Heart right ventricle (tissue), 16 donors: ENCODE measurements at regions not wholly inside any gene's neighbourhood (a gene's known extent, or its start where the extent isn't known, plus 50 kb on each side); places are given as distances from the start of the nearest gene placed in this dataset.

Experiments used
- ATAC-seq, 8 donors: fragments of 200-7000 bp; cut with Tn5 transposase; one replicate each; pipeline ENCODE4 v1.9.1; 2020; ENCODE audit warnings: mild to moderate bottlenecking in 8 of 8, moderate library complexity in 8 of 8, moderate number of reproducible peaks in 1 of 8
- DNase-seq, 2 donors: peaks; one replicate each; pipeline ENCODE4 v3.0.0-alpha.2; 2020
- H3K27ac ChIP-seq, 10 donors: fragments of 200-600 bp; sonication (generic) in 2 of 10; one replicate each; pipeline versions ENCODE4 v1.5.0 to v1.8.0; 2020 to 2022; ENCODE audit warnings: mild to moderate bottlenecking in 3 of 10
- H3K27me3 ChIP-seq, 7 donors: fragments of 200-600 bp; one replicate each; pipeline ENCODE4 v1.8.0; 2021 to 2022; ENCODE audit warnings: mild to moderate bottlenecking in 2 of 7
- H3K36me3 ChIP-seq, 9 donors: fragments of 200-600 bp; sonication (generic) in 1 of 9; one replicate each; pipeline versions ENCODE4 v1.5.0 to v1.8.0; 2020 to 2022; ENCODE audit warnings: mild to moderate bottlenecking in 2 of 9
- H3K4me1 ChIP-seq, 9 donors: fragments of 200-600 bp; sonication (generic) in 1 of 9; one replicate each; pipeline versions ENCODE4 v1.5.0 to v1.8.0; 2020 to 2022; ENCODE audit warnings: mild to moderate bottlenecking in 4 of 9
- H3K4me3 ChIP-seq, 10 donors: fragments of 200-600 bp; sonication (generic) in 2 of 10; one replicate each; pipeline versions ENCODE4 v1.5.0 to v1.8.0; 2020 to 2022; ENCODE audit warnings: mild to moderate bottlenecking in 7 of 10, moderate library complexity in 2 of 10
- H3K9me3 ChIP-seq, 11 donors: fragments of 200-600 bp in 10 of 11; sonication (generic) in 2 of 11; one replicate each; pipeline versions ENCODE4 v1.5.0 to v1.8.0; 2013 to 2022; ENCODE audit warnings: mild to moderate bottlenecking in 2 of 11, control low read depth in 1 of 11, moderate library complexity in 1 of 11
- WGBS, 2 donors: extraction: QIAGEN DNeasy Blood & Tissue Kit; methylation state at CpG; one replicate each; pipeline ENCODE4 v1.1.7; 2013; ENCODE audit warnings: inconsistent platforms in 1 of 2; 5-methylcytosine and 5-hydroxymethylcytosine counted together
- intact Hi-C, 10 donors: fragments of 100-400 bp; cut with DNase I; formaldehyde crosslinking; loops; one replicate each; pipeline versions ENCODE4 v1.11.1 to v1.14.2; 2022
- TF ChIP-seq, protein P1 (sequence below), 9 donors: fragments of 200-600 bp; sonication (generic) in 2 of 9; IDR thresholded peaks; one replicate each; pipeline versions ENCODE4 v1.5.0 to v1.8.0; 2021 to 2022; ENCODE audit warnings: antibody characterized with exemption in 9 of 9, mild to moderate bottlenecking in 5 of 9, moderate library complexity in 1 of 9
- donor health status: Arrhythmogenic right ventricular cardiomyopathy.
- donor health status: ischemic (EF 13 %, LVEDD 7.1; RV severe dilation, severe dysfunction).
- donor health status: healthy with polysubstance abuse.
- donor health status: DM: no; HTN: yes; CAD: no.
- donor health status: DM: no; HTN: no; CAD: no.
- donor health status: ischemic (EF 25% LVEDD 6.9; RV normal size, moderate dysfunction).
- donor health status: ischemic (EF 25% LVEDD 5.7; RV mildly dilated, moderate dysfunction).
- donor health status: healthy.
- donor health status: DM: yes; HTN: yes; CAD: no.
- donor health status: Ischemic cardiomyopathy.
- donor health status: ischemic (EF 35%, LVEDD 5.7; RV mildly dilated, moderate dysfunction).
- donor health status: nonischemic (EF 11% LVEDD 7.7; RV severe dilation, severe dysfunction).
- donor health status: DM: yes; HTN: yes; CAD: no.
- donor health status: PGD.
- donor health status: ischemic (EF 29% LVEDD 5.4; RV normal size, mild dysfunction).
- donor health status: nonischemic (EF 23%, LVEDD 6.1; RV moderate dilation, normal function).

DNA sequence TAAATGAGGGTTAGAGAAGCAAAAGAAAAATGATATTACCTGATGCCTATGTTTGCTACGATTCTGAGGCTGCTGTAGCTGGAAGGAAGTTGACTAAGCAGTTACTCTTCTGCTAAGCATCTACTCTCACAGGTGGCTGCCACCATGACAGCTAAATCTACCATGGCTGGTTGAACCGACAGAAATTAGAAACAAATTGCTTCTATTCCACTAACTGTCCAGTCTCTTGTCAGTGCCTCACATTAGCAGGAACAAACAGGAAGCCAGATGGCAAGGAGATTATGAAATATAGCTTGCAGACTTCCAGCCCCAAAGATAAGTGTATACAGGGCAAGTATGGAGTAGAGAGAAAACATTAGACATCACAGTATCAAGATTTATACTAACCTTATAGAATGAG is 59.4 kb upstream of the TMEM200A start:
- no peak for ATAC-seq
- TF ChIP-seq, protein P1, sequence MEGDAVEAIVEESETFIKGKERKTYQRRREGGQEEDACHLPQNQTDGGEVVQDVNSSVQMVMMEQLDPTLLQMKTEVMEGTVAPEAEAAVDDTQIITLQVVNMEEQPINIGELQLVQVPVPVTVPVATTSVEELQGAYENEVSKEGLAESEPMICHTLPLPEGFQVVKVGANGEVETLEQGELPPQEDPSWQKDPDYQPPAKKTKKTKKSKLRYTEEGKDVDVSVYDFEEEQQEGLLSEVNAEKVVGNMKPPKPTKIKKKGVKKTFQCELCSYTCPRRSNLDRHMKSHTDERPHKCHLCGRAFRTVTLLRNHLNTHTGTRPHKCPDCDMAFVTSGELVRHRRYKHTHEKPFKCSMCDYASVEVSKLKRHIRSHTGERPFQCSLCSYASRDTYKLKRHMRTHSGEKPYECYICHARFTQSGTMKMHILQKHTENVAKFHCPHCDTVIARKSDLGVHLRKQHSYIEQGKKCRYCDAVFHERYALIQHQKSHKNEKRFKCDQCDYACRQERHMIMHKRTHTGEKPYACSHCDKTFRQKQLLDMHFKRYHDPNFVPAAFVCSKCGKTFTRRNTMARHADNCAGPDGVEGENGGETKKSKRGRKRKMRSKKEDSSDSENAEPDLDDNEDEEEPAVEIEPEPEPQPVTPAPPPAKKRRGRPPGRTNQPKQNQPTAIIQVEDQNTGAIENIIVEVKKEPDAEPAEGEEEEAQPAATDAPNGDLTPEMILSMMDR (IDR thresholded peaks at IDR 0.05) = no peak
- DNase-seq = no peak

DNA sequence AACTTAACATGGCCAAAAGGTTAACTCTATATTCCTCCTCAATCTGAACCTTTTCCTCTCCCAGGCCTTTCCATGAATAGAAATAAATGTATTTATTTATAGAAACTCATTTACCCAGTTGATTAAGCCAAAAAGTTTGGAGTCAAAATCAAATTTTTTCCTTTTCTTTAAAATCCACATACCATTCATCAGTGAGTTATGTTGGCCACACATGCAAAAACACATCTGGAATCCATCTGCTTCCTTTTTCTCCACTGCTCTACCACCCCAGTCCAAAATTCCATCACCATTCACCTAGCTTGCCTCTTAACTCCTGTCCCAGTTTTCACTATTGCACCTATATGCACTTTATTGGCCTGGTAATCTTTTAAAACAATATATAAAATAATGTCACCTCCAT is 62.4 kb upstream of the TMEM200A start:
- ATAC-seq (no peak), DNase-seq (no peak)
- Histone ChIP-seq H3K27me3 (no peaks in the 10 kb centered on the region), H3K27ac (no peak overlapping the region), H3K4me1 (no peaks in the 10 kb centered on the region), H3K9me3 (peaks cover 0 to 4% (median 0%) of the 10 kb centered on the region in 11 donors), H3K4me3 (no peak overlapping the region), H3K36me3 (no peaks in the 10 kb centered on the region)
- intact Hi-C loops = no loop called here
- TF ChIP-seq, protein P1 (IDR thresholded peaks at IDR 0.05) = no peak

More for the DNA sequence above, 59.4 kb upstream of the TMEM200A start:
- no peak overlapping the region for H3K4me3 ChIP-seq
- H3K4me1 ChIP-seq = no peaks in the 10 kb centered on the region
- 51 to 56% methylated on average over 2 of the region's 2 CpGs for WGBS, 2 donors
- no peak overlapping the region for H3K27ac ChIP-seq
- no peaks in the 10 kb centered on the region for H3K27me3 ChIP-seq
- no peaks in the 10 kb centered on the region for H3K36me3 ChIP-seq
- peaks cover 0 to 4% (median 0%) of the 10 kb centered on the region in 11 donors for H3K9me3 ChIP-seq
- intact Hi-C loops = no loop called here

DNA sequence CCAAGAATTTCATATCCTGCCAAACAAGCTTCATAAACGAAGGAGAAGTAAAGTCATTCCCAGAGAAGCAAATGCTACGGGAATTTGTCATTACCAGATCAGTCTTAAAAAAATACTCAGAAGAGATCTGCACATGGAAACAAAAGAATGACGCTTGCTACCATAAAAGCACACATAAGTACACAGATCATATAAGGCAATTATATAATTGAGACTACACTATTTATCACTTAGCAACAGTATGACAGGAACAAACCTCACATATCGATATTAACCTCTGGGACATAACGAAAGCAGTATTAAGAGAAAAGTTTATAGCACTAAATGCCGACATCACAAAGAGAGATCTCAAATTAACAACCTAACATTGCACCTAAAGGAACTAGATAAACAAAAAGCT is 67.6 kb upstream of the TMEM200A start:
- no peaks in the 10 kb centered on the region for H3K36me3 ChIP-seq
- WGBS, 2 donors = 87 to 88% methylated on average over 6 of the region's 6 CpGs
- ATAC-seq = no peak
- peaks cover 0 to 6% (median 0%) of the 10 kb centered on the region in 7 donors for H3K27me3 ChIP-seq
- DNase-seq = no peak
- intact Hi-C loops = no loop called here
- H3K4me3 ChIP-seq = no peak overlapping the region
- TF ChIP-seq, protein P1 (IDR thresholded peaks at IDR 0.05) = no peak
- H3K9me3 ChIP-seq = peaks cover 0 to 16% (median 0%) of the 10 kb centered on the region in 11 donors
- no peaks in the 10 kb centered on the region for H3K4me1 ChIP-seq
- H3K27ac ChIP-seq = no peak overlapping the region

DNA sequence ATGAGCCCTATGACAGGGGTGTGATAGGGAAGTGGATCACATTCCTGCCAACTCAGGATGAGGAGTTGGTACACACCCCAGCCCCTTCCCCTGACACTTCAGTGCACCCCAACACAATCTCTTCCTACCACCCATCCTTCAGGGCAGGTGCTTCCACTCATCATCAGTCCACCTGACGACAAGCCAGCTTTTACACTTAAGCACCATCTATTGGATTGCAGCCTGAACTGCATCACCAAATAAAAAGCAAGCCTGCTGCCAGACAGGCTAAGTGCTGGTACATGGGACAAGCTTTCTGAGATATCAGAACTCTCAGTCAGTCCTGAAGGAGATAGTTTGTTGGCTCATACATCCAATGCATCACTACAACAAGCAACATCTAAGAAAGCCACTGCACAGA is 69.0 kb upstream of the TMEM200A start:
- intact Hi-C loops = no loop called here
- no peak for DNase-seq
- Histone ChIP-seq H3K9me3 (peaks cover 0 to 13% (median 0%) of the 10 kb centered on the region in 11 donors), H3K27ac (no peak overlapping the region), H3K4me1 (no peaks in the 10 kb centered on the region), H3K36me3 (no peaks in the 10 kb centered on the region), H3K4me3 (no peak overlapping the region), H3K27me3 (peaks cover 0 to 6% (median 0%) of the 10 kb centered on the region in 7 donors)
- TF ChIP-seq, protein P1 (IDR thresholded peaks at IDR 0.05) = no peak
- 62 to 72% methylated on average over 1 of the region's 1 CpG for WGBS, 2 donors
- ATAC-seq = no peak
